C1 segment of cervical spinal cord (tissue), 14 donors: ENCODE measurements at regions not wholly inside any gene's neighbourhood (a gene's known extent, or its start where the extent isn't known, plus 50 kb on each side); places are given as distances from the start of the nearest gene placed in this dataset.

Experiments
- DNase-seq, 14 donors: peaks; one replicate each; lab custom pipeline; 2025; lab: John Stamatoyannopoulos, UW

- no peak for DNase-seq
Observed at GRCh38 chr6:94095961-94096360, 676.6 kb upstream of the EPHA7 start.

DNA sequence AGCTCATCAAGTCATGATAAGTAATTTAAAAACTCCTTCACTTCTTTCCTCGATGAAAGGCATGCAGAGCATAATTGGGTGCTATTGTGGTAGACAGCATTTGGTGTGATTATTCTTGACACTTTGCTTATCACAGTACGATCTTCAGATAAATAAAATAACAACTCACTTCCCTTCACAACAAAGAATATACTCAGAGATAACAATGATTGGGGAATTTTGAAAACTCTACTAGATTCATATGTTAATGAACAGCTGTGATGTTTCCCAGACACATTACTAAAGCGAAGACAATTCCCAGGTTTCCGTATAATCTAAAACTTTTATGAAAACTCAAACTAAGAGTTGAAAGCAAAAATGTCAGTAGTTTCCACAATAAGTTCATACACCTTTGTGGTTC, 670.6 kb upstream of the EPHA7 start:
- DNase-seq, result no peak

DNA sequence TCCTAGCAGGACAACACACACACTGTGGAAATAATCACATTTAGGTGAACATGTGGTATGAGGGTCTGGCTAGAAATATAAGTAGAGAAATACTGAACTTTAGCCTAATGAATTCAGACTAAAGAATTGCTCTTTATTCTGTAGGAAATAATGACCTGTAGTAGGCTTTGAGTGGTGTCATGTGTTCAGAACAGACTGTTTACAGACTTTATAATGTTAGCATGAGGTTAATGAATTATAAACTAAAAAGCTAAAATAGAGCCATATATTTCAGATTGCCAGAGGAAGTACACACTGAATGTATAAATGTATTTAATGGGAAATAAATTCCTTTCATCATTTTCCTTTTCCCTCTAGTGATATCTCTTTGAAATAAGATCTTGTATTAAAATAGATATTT, 669.5 kb upstream of the EPHA7 start:
- no peak for DNase-seq

DNA sequence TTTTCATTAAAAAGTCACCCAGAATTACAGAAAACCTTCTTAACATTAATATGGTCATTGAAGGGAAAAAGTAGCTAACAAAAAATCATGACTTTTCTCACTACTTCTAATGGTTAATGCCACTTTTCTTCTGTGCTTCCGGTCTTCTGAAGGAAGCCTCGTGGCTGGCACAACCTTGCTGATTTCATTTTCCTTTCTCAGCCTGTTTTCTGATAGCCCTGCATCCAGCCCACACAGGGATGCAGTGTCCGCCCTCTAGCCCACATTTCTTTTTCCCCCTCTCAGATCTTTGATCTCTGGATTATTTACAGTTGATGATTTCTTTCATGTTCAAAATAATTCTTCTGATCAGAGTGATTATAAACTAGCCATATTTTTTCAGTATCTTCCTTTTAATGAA, 655.4 kb upstream of the EPHA7 start:
- no peak for DNase-seq

- no peak for DNase-seq
Observed at GRCh38 chr6:94071835-94072234, 652.5 kb upstream of the EPHA7 start.

DNA sequence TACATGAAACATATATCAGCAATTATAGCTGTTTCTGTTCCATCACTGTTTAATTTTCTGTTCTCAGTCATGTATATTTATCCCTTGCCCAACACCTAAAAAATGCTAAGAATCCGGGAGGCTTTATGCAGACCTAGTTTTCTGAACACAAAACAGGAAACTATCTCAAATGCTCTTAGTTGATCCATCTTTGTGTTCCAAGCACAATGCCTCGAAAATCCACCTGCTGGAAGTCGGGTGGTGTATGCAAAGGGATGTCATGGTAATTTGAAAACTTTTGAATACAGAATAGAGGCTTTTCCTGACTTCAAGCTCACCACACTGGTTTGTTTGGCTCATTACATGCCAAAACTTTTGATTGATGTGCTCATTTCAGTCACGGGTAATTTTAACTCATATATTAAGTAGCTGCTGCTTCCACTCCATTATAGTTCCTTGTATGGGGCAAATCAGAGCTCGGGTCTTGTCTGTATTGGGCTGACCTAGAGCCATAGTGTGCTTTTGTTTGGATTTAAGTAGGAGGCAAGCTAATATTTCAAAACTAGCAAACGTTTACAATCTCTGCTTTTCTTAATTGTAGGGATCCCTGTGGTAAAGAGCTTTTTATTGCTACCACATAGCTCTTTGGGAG, 646.5 kb upstream of the EPHA7 start:
- no peak for DNase-seq

DNA sequence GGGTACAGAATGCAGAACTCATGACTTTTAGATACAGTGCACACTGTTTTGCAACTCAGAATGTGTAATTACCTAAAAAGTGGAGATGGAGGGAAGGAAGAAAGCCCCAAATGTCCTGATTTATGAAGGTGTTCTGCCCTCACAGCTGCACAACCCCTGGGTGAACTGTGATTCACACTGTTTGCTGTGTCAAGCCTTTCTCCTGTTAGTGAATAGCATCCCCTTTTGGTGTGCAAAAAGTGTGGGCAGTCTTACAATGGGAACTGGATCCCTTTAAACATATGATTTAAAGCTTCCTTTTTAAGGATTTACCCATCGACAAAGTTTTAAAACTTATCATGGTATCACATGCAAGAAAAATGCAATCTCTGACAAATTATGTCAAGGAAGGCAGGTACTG, 633.4 kb upstream of the EPHA7 start:
- no peak for DNase-seq

DNA sequence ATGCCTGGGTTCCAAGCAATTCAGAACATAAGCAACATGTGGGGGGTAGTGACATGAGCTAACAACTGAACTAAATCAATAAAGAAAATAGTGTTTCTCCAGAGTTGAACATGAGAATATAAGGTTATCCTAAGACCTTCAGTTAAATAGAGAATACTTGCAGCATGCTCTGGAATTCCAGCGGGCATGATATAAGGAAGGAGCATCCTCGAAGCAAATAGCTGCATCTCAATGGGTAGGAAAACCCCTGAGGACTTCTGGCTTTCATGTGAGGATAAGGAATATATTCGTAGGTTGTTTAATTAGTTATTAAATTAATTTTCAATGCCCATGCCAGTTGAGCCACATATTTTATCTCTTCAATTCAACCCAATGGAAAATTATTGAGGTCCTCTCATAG, 631.2 kb upstream of the EPHA7 start:
- DNase-seq, result no peak

DNA sequence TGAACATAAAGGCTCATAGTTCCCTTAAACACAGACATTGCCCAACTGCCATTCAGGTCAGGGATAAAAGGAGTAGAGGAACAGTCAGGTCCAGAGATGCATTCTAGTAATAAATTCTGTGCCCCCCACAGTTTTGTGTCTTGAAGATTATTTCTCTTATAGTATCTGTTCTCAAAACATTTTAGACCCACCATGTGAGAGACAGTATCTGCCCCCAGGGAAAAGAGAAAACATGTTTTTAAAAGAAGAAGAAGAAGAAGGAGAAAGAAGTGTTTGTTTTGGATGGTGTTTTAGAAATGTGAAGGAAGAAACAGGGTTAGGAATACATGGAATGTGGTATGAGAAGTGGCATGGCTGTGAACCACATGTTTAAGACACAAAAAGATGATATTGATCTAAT, 629.6 kb upstream of the EPHA7 start:
- DNase-seq, result no peak

DNA sequence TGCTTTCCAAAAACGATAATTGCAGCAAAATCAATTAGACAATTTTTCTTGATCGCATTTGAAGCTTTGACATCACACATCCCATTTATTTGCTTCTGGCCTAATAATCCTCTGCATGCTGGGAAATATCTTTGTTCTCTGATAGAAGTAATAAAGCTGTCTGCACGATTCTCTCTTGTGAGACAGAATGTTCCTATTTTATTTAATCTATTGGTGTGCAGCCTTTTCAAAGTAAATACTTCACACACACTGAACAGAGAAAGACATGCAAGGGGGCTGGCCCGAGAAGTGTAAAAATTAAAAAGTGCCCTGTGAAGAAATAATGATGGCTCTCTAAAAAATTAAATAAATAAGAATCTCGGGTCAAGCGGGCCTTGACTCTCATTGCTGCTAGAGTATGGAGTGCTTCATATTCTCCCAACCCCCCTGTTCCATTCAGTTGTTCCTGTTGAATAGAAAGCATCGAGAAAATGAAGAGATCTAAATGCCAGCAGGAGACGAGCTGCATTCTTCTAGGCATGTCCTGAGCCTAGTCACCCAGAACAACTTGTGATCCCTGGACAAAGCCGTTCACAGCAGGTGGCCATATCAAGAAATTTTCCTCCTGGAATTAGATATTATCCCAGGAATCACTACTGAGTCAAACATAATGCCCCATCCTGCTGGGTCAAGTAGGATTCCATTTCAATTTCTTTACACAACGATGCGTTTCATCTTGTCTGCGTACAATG, 625.9 kb upstream of the EPHA7 start:
- DNase-seq, result no peak

GRCh38 chr6:94041945-94042709, 622.8 kb upstream of the EPHA7 start:
- DNase-seq, result no peak

GRCh38 chr6:94036024-94036423, 616.7 kb upstream of the EPHA7 start:
- no peak for DNase-seq

GRCh38 chr6:94027374-94027773, 608.0 kb upstream of the EPHA7 start:
- no peak for DNase-seq

- no peak for DNase-seq
Observed at GRCh38 chr6:94026575-94026974, 607.2 kb upstream of the EPHA7 start.

DNA sequence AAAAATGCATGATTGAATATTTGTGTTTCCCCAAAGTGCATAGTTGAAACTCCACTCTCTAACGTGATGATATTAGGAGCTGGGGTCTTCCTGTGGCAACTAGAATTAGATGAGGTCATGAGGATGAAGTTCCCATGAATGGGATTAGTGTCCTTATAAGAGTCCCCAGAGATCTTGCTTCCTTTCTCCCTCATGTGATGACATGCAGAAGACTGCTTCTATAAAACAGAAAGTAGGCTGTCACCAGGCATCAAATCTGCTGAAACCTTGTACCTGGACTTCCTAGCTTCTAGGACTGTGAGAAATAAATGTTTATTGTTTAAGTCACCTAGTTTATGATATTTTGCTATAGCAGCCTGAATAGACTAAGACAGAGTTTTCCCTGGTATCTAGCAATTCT, 586.5 kb upstream of the EPHA7 start:
- DNase-seq, result no peak

GRCh38 chr6:93992976-93993375, 573.6 kb upstream of the EPHA7 start:
- no peak for DNase-seq

DNA sequence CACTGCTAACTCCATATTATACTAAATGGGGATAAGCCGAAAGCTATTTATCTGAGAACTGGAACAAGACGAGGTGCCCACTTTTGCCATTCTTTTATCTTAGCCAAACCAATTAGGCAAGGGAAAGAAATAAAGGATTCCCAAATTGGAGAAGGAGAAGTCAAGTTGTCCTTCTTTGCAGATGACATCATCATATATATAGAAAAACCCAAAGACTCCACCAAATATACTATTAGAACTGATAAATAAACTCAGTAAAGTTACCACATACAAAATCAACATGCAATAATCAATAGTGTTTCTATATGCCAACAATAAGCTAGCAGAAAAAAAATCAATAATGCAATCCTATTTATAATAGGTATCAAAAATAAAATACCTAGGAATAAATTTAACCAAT, 570.3 kb upstream of the EPHA7 start:
- no peak for DNase-seq

- DNase-seq, result no peak
Observed at GRCh38 chr6:93985953-93986352, 566.6 kb upstream of the EPHA7 start.

GRCh38 chr6:93975159-93975558, 555.8 kb upstream of the EPHA7 start:
- no peak for DNase-seq

- no peak for DNase-seq
Observed at GRCh38 chr6:93974332-93974731, 555.0 kb upstream of the EPHA7 start.

DNA sequence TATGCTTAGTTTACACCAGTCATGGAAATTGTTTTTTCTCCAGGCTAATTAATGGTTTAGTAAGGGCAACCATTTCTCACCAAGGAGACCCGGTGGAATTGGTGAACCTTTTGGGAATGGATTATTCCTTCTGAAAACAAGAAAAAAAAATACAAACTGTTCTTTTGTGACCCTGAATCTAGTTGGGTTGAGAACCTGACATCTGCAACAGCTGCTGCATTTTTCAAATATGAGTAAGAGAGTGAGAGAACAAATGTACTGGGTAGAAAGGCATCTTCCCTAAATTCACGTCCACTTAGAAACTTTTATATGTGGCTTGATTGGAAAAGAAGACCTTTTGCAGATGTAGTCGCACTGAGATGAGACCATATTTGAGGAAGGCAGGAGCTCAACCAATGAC, 553.4 kb upstream of the EPHA7 start:
- no peak for DNase-seq

- no peak for DNase-seq
Observed at GRCh38 chr6:93970684-93971083, 551.3 kb upstream of the EPHA7 start.

GRCh38 chr6:93968126-93968525, 548.8 kb upstream of the EPHA7 start:
- no peak for DNase-seq
